HepG2 (cell line): ENCODE measurements at regions not wholly inside any gene's neighbourhood (a gene's known extent, or its start where the extent isn't known, plus 50 kb on each side); places are given as distances from the start of the nearest gene placed in this dataset.

Experiments used
- ATAC-seq: fragments of 200-7000 bp; cut with Tn5 transposase; 3 replicates; pipeline ENCODE4 v1.9.1; 2020; ENCODE audit warnings: mild to moderate bottlenecking, moderate library complexity
- BruUV-seq: library from RNA; stranded (reverse); fragments of 400-500 nt; replicated peaks from 2 replicates; lab custom pipeline; 2021; lab: Mats Ljungman, UMichigan
- CTCF ChIA-PET: fragments of 300-600 bp; formaldehyde crosslinking; extraction: SDS; loops from one replicate; lab custom pipeline; 2021; ENCODE audit warnings: low total read pairs, inconsistent platforms, low intra/inter-chr PET ratio; lab: Yijun Ruan, JAX
- POLR2A ChIA-PET: fragments of 350-600 bp; sonication (Branson Sonifier 250); formaldehyde crosslinking; loops from one replicate; lab custom pipeline; 2020; ENCODE audit warnings: antibody characterized with exemption, inconsistent platforms; lab: Yijun Ruan, JAX
- DNase-seq: peaks from one replicate; pipeline ENCODE4 v3.0.0-alpha.2; 2015; ENCODE audit warnings: low spot score
- FAIRE-seq: peaks from 3 replicates; lab custom pipeline; 2011; peaks lifted over from hg19 to GRCh38; lab: Jason Lieb, UNC
- H2AFZ ChIP-seq: one replicate; pipeline ENCODE4 v1.6.1; 2011; ENCODE audit warnings: low read length, inconsistent platforms
- H3K27ac ChIP-seq: fragments of 300-600 bp; 3 replicates; pipeline ENCODE4 v1.8.0; 2011; ENCODE audit warnings: mixed run types, mild to moderate bottlenecking, mixed read lengths, low read length, inconsistent platforms; ENCODE audit not compliant: insufficient read depth; ENCODE audit errors: extremely low read length
- H3K27me3 ChIP-seq, 2 experiments: fragments of 200-600 bp in 1 of 2; 2 replicates in 1 of 2; 3 replicates in 1 of 2; pipeline versions ENCODE4 v1.6.0 to v1.8.0; 2011; ENCODE audit warnings: low read length in 2 of 2, mild to moderate bottlenecking in 2 of 2, moderate library complexity in 2 of 2, inconsistent platforms in 1 of 2; ENCODE audit not compliant: insufficient read depth in 2 of 2, control insufficient read depth in 1 of 2
- H3K36me3 ChIP-seq, 2 experiments: fragments of 200-600 bp in 1 of 2; replicated peaks in 1 of 2; 2 replicates in 1 of 2; 3 replicates in 1 of 2; pipeline versions ENCODE4 v1.5.1 to v1.8.0; 2011; ENCODE audit warnings: low read length in 2 of 2, inconsistent platforms in 1 of 2; ENCODE audit not compliant: insufficient read depth in 2 of 2, control insufficient read depth in 1 of 2
- H3K4me1 ChIP-seq: 2 replicates; pipeline ENCODE4 v1.5.1; 2012; ENCODE audit warnings: low read length, inconsistent platforms; ENCODE audit not compliant: insufficient read depth
- H3K4me2 ChIP-seq: 2 replicates; pipeline ENCODE4 v1.6.0; 2011; ENCODE audit warnings: low read depth, low read length, inconsistent platforms
- H3K4me3 ChIP-seq, 3 experiments: fragments of 200-600 bp in 1 of 3; sonication (generic), shearing (Covaris generic) in 1 of 3; replicated peaks in 1 of 3; 2 replicates each; pipeline ENCODE4 v1.5.1; 2011 to 2016; ENCODE audit warnings: low read length in 3 of 3, inconsistent platforms in 2 of 3, low read depth in 2 of 3, mild to moderate bottlenecking in 2 of 3, control low read depth in 1 of 3, mixed read lengths in 1 of 3; ENCODE audit not compliant: insufficient read depth in 1 of 3
- H3K79me2 ChIP-seq: one replicate; pipeline ENCODE4 v1.6.1; 2011; ENCODE audit warnings: low read length, inconsistent platforms; ENCODE audit not compliant: insufficient read depth
- H3K9ac ChIP-seq: 2 replicates; pipeline ENCODE4 v1.6.0; 2011; ENCODE audit warnings: mild to moderate bottlenecking, low read depth, low read length, inconsistent platforms; ENCODE audit not compliant: insufficient read depth
- H3K9me3 ChIP-seq: 2 replicates; pipeline ENCODE4 v1.5.1; 2012; ENCODE audit warnings: mild to moderate bottlenecking, low read length
- H4K20me1 ChIP-seq: 2 replicates; pipeline ENCODE4 v1.6.0; 2011; ENCODE audit warnings: inconsistent platforms, mild to moderate bottlenecking, low read length, moderate library complexity; ENCODE audit not compliant: insufficient read depth
- AGO2 ChIP-seq: fragments of 200-400 bp; formaldehyde crosslinking; optimal IDR thresholded peaks from 2 replicates; pipeline ENCODE3; 2017; ENCODE audit warnings: mild to moderate bottlenecking, low read depth, low read length, moderate library complexity
- AKAP8 ChIP-seq: sonication (generic); formaldehyde crosslinking; IDR thresholded peaks from 2 replicates; pipeline ENCODE4 v1.5.1; 2020; ENCODE audit warnings: mild to moderate bottlenecking, missing genetic modification reagents
- BRD4 ChIP-seq: sonication (generic); formaldehyde crosslinking; IDR thresholded peaks from 2 replicates; pipeline ENCODE4 v1.4.0; 2020; ENCODE audit warnings: missing genetic modification reagents
- FOXA3 ChIP-seq: IDR thresholded peaks from 2 replicates; pipeline ENCODE4 v1.6.1; 2016; ENCODE audit warnings: missing genetic modification reagents, missing compliant biosample characterization
- NAIF1 ChIP-seq: sonication (generic); formaldehyde crosslinking; IDR thresholded peaks from 2 replicates; pipeline ENCODE4 v1.5.0; 2020; ENCODE audit warnings: mild to moderate bottlenecking, missing genetic modification reagents, borderline replicate concordance
- NR2F1 ChIP-seq, 2 experiments: fragments of 450-650 bp in 1 of 2; formaldehyde crosslinking in 1 of 2; IDR thresholded peaks; 2 replicates each; pipeline versions ENCODE4 v1.5.0 to v1.6.1; 2016 to 2020; ENCODE audit warnings: mild to moderate bottlenecking in 1 of 2, missing compliant biosample characterization in 1 of 2, missing genetic modification reagents in 1 of 2, moderate library complexity in 1 of 2
- RBAK ChIP-seq: sonication (generic); formaldehyde crosslinking; IDR thresholded peaks from 2 replicates; pipeline ENCODE4 v1.5.1; 2020; ENCODE audit warnings: mild to moderate bottlenecking, missing genetic modification reagents
- ZC3H4 ChIP-seq: sonication (generic); formaldehyde crosslinking; IDR thresholded peaks from 2 replicates; pipeline ENCODE4 v1.4.0; 2020; ENCODE audit warnings: missing genetic modification reagents, borderline replicate concordance
- ZNF766 ChIP-seq: sonication (generic); formaldehyde crosslinking; IDR thresholded peaks from 2 replicates; pipeline ENCODE4 v1.5.0; 2020; ENCODE audit warnings: missing genetic modification reagents, borderline replicate concordance
- WGBS: methylation state at CpG from one replicate; pipeline ENCODE4 v1.1.6; 2017; ENCODE audit warnings: low lambda C conversion rate; 5-methylcytosine and 5-hydroxymethylcytosine counted together
- in situ Hi-C: cut with HindIII; loops from 2 replicates; pipeline ENCODE4 v1.10.0; 2017; ENCODE audit warnings: low pct_unique_long_range_greater_than_20kb; ENCODE audit not compliant: extremely low pct_ligation_motif_present
- intact Hi-C: fragments of 100-400 bp; cut with micrococcal nuclease; formaldehyde crosslinking; loops from one replicate; pipeline ENCODE4 v1.10.0; 2022; ENCODE audit not compliant: unreplicated experiment
- TF ChIP-seq, protein P1 (sequence below), 2 experiments: sonication (generic) in 1 of 2; formaldehyde crosslinking in 1 of 2; IDR thresholded peaks; 2 replicates each; pipeline versions ENCODE4 v1.5.1 to v1.6.1; 2011 to 2020; ENCODE audit warnings: borderline replicate concordance in 1 of 2, low read depth in 1 of 2, low read length in 1 of 2, mild to moderate bottlenecking in 1 of 2, missing genetic modification reagents in 1 of 2, moderate library complexity in 1 of 2
- TF ChIP-seq, protein P2 (sequence below): sonication (generic); formaldehyde crosslinking; IDR thresholded peaks from 2 replicates; pipeline ENCODE4 v1.4.0; 2020; ENCODE audit warnings: mild to moderate bottlenecking, missing genetic modification reagents
- TF ChIP-seq, protein P3 (sequence below): fragments of 450-650 bp; IDR thresholded peaks from 2 replicates; pipeline ENCODE4 v1.6.1; 2017

DNA sequence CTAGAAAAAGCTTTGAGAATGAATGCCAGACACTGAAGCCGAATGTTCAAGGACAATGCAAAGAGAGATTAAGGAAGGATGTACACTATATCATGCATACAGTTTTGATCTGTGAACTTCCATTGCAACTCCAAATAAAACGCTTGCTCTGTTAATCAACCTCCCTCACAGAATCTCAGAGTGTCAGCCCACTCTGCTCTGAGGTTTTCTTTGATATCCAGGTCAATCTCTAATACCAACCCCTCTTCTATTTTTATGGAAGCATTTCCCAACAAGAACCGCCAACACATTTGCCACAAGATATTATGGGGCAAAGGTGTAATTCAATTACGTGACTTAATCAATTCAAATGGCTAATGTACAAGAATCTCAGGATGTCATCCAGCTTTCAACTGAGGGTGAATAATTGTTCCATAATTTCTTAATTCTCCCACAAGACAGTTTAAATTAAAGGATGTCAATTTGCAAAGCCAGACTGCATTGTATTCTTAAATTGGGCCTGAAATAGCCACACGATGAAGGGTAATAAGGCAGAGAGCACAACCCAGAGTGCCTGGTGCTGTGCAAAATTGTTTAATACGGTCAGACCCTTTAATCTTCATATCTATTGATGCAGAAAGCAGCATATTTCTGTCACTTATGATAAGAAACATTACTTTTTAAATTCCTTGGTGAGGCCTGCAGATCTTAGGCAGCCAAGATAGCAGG lies 459.2 kb upstream of the DAB1 start:
- Histone ChIP-seq H3K27ac (no peak overlapping the region), H3K27me3 (no peaks in the 10 kb centered on the region), H3K79me2 (no peaks in the 10 kb centered on the region), H3K9me3 (no peaks in the 10 kb centered on the region), H3K4me3 (no peak overlapping the region), H3K4me1 (no peaks in the 10 kb centered on the region), H3K4me2 (no peak overlapping the region), H2AFZ (no peak overlapping the region), H3K36me3 (no peaks in the 10 kb centered on the region), H3K9ac (no peak overlapping the region), H4K20me1 (no peaks in the 10 kb centered on the region)
- BruUV-seq, result no TSS peak
- DNase-seq (no peak), FAIRE-seq (no peak), ATAC-seq (no peak)
- intact Hi-C loops, result no loop called here
- ChIA-PET CTCF (no interaction called here), POLR2A (no interaction called here)
- WGBS, result 29% methylated on average over 6 of the region's 6 CpGs
- in situ Hi-C loops, result no loop called here
- TF ChIP-seq ZNF766 (CRISPR knock-in tag) (no peak), ZC3H4 (CRISPR knock-in tag) (no peak), AKAP8 (CRISPR knock-in tag) (no peak), NR2F1 (CRISPR knock-in tag; IDR thresholded peaks at IDR 0.05) (no peak), BRD4 (CRISPR knock-in tag) (no peak), FOXA3 (CRISPR knock-in tag) (no peak), NAIF1 (CRISPR knock-in tag) (no peak), AGO2 (no peak), RBAK (CRISPR knock-in tag) (no peak)
- TF ChIP-seq, protein P1, sequence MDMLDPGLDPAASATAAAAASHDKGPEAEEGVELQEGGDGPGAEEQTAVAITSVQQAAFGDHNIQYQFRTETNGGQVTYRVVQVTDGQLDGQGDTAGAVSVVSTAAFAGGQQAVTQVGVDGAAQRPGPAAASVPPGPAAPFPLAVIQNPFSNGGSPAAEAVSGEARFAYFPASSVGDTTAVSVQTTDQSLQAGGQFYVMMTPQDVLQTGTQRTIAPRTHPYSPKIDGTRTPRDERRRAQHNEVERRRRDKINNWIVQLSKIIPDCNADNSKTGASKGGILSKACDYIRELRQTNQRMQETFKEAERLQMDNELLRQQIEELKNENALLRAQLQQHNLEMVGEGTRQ (IDR thresholded peaks at IDR 0.05; ENCODE audit: low read depth, low read length), result no peak
- TF ChIP-seq, protein P1 (CRISPR knock-in tag; IDR thresholded peaks at IDR 0.05; ENCODE audit: borderline replicate concordance), result no peak
- TF ChIP-seq, protein P2, sequence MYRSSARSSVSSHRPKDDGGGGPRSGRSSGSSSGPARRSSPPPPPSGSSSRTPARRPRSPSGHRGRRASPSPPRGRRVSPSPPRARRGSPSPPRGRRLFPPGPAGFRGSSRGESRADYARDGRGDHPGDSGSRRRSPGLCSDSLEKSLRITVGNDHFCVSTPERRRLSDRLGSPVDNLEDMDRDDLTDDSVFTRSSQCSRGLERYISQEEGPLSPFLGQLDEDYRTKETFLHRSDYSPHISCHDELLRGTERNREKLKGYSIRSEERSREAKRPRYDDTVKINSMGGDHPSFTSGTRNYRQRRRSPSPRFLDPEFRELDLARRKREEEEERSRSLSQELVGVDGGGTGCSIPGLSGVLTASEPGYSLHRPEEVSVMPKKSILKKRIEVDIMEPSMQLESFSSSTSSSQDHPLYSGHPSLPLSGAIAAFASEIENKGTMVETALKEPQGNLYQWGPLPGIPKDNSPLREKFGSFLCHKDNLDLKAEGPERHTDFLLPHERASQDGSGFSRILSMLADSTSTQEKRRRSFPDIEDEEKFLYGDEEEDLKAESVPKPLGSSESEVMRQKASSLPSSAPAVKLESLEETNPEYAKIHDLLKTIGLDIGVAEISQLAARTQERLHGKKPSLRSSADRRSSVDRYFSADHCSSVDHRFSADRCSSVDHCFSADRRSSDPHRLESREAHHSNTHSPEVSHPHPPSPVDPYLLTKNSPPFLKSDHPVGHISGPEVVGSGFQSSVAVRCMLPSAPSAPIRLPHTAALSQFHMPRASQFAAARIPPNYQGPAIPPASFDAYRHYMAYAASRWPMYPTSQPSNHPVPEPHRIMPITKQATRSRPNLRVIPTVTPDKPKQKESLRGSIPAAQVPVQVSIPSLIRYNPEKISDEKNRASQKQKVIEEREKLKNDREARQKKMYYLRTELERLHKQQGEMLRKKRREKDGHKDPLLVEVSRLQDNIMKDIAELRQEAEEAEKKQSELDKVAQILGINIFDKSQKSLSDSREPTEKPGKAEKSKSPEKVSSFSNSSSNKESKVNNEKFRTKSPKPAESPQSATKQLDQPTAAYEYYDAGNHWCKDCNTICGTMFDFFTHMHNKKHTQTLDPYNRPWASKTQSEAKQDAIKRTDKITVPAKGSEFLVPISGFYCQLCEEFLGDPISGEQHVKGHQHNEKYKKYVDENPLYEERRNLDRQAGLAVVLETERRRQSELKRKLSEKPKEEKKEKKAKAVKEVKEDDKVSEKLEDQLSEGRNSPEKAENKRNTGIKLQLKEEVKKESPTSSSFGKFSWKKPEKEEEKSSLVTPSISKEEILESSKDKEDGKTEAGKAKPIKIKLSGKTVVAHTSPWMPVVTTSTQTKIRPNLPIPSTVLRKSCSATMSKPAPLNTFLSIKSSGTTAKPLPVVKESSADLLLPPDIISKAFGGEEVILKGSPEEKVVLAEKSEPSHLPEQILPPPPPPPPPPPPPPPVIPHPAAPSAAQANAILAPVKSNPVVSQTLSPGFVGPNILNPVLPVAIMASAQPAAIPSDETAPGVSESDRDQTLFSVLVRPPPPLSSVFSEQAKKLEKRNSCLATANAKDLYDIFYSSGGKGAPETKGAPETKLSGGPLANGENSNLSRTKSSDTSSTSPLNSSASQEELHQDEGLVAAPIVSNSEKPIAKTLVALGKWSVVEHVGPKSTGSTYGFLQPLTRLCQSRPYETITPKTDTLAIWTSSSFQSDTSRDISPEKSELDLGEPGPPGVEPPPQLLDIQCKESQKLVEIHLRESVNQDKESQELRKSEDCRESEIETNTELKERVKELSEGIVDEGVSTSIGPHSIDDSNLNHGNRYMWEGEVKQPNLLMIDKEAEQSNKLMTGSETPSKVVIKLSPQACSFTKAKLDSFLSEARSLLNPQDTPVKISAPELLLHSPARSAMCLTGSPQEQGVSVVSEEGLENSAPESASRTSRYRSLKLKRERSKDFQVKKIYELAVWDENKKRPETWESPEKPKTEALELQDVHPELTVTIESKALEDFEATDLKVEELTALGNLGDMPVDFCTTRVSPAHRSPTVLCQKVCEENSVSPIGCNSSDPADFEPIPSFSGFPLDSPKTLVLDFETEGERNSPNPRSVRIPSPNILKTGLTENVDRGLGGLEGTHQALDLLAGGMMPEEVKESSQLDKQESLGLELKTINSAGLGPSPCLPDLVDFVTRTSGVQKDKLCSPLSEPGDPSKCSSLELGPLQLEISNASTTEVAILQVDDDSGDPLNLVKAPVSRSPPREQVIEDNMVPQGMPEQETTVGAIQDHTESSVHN (CRISPR knock-in tag), result no peak
- TF ChIP-seq, protein P3, sequence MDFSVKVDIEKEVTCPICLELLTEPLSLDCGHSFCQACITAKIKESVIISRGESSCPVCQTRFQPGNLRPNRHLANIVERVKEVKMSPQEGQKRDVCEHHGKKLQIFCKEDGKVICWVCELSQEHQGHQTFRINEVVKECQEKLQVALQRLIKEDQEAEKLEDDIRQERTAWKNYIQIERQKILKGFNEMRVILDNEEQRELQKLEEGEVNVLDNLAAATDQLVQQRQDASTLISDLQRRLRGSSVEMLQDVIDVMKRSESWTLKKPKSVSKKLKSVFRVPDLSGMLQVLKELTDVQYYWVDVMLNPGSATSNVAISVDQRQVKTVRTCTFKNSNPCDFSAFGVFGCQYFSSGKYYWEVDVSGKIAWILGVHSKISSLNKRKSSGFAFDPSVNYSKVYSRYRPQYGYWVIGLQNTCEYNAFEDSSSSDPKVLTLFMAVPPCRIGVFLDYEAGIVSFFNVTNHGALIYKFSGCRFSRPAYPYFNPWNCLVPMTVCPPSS, result no peak
